ENCODE measurements at regions not wholly inside any gene's neighbourhood (a gene's known extent, or its start where the extent isn't known, plus 50 kb on each side); places are given as distances from the start of the nearest gene placed in this dataset.
"Not testable (repeated sequence)": the region's sequence is repeated elsewhere in the genome, so short reads cannot be mapped to it uniquely, and the experiment has no call there.

DNA sequence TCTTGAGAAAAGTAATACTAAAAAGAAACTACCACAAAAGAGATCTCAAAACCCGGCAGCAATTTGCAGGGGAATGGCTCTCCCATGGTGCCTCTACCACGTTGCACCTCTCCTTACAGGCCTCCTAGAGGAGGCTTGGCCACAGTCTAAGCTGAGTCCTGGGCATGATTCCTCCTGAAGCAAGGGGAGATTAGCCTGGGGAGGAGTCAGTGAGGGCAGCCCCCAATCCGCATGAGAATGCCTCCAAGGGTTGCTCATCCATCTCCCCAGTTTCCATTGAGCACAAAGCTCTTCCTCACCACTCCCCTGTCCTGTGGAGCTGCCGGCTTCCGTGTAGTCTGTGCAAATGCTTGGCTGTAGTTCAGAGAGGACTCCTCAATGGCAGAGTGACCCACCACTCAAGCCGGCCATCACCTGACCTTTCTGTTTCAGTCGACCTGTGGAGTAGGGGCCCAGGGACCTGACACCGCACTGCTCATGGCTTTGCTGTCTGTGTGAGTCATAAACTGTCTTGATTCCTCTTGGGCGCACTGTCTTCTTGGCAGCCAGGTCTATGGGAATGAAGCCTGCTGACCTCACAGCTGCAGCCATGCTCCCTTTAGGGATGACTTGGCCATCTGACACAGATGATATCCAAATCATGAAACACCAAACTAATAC lies 224.2 kb upstream of the SGCG start:
- DNase-seq, result not testable (repeated sequence)

DNA sequence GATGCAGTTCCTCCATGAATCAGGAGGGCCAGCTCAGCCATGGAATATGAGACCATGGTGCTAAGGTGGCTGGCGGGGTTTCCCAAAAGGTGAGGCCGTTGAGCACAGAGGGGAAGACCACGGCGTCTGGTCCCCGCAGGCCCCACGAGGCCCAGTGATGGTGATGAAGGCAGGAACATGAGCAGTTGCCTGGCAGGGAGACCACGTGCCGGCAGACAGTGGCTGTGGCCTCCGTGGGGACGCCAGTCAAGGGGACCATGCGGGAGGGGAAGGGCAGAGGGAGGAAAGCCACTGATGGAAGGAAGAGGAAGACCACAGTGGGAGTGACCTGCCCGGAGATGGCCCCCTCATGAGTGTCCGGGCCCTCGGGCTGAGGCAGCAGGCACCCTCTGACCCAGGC lies 220.9 kb upstream of the SGCG start:
- DNase-seq, result not testable (repeated sequence)

DNA sequence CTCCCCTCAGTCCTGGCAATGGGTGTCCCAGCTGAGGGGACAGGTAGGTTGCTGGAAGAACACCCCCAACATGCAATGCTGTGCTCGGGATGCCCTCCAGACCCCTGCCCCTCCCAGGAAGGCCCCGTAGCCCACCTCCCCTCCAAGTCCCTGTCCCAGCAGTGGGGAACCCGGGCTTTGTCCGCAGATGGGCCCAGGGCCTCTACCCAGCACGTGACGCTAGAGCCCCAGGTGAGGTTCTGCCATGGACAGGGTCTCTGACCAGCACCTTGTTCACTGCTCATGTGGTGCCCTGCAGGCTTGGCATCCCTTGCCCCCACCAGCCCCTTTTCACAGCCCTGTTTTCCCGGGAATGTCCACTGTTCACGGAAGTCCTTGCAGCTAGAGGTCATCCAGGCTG lies 220.0 kb upstream of the SGCG start:
- no peak for DNase-seq

DNA sequence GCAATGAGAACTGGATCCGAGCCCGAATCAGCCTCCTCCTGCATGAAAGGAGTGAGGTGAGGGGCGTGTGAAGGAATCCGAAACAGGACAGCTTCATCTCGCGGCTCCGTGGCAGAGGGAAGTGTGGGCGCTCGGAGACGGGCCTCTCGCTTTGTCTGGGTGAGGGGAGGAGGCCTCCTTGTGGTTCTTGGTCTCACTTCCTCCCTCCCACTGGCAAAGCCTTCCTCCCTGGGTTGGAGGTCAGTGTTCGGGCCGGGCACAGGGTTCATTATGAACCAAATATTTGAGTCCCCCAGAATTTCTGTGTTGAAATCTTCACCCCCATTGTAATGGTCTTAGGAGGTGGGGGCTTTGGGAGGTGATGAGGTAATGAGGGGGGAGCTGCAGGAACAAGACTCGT lies 219.4 kb upstream of the SGCG start:
- peak in 1 of 56 donors; percentile 9 for DNase-seq

DNA sequence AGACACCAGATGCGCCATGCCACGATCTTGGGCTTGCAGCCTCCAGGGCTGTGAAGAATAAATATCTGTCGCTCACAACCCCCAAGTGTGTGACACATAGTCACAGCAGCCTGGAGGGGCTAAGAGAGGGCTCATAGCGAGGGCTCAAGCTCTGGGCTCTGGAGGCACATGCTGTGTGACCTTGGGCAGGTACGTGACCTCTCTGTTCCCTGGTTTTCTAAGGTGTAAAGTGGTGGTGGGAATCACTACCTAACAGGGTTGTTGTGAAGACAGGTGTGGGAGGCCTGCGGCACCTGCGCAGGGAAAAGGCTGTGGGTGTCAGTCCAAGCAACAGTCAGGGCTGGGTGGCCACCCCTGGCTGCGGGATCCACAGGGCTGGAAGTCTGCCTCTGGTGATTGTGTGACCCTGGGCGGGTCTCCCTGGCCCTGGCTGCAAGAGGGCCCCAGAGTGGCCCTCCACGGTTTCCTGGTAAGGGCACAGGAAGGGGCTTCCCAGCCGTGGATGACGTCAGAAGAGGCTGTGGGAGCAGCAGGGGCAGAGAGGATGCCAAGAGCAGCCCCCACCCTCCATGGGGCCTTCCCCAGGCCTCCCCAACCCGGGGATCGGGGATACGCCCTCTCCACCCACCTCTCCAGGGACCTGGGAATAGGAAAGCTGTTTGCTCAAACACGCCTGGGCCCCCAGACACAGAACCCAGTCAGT lies 218.8 kb upstream of the SGCG start:
- DNase-seq, result no peak

DNA sequence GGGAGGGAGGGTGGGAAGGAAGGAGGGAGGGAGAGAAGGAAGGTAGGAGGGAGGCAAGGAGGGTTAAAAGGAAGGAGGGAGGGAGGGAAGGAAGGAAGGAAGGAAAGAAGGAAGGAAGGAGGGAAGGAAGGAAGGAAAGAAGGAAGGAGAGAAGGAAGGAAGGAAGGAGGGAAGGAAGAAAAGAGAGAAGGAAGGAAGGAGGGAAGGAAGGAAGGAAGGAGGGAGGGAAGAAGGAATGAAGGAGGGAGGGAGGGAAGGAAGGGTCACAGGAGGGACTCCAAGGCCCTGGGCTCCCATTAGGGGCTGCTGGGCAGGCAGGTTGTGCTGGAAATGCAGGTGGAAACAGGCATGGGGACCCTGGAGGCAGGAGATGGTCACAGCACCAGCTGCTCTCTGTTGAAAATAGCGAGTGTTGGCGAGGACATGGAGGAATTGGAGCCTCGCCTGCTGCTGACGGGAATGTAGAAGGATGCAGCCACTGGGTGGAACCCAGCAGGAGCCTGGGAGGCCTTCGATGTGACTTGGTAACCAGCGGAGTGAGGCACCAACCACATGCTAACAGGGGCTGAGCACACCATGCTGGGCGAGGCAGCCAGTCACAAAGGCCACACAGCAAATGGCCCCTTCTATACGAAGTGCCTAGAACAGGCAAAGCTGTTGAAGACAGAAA lies 217.3 kb upstream of the SGCG start:
- DNase-seq, result not testable (repeated sequence)

DNA sequence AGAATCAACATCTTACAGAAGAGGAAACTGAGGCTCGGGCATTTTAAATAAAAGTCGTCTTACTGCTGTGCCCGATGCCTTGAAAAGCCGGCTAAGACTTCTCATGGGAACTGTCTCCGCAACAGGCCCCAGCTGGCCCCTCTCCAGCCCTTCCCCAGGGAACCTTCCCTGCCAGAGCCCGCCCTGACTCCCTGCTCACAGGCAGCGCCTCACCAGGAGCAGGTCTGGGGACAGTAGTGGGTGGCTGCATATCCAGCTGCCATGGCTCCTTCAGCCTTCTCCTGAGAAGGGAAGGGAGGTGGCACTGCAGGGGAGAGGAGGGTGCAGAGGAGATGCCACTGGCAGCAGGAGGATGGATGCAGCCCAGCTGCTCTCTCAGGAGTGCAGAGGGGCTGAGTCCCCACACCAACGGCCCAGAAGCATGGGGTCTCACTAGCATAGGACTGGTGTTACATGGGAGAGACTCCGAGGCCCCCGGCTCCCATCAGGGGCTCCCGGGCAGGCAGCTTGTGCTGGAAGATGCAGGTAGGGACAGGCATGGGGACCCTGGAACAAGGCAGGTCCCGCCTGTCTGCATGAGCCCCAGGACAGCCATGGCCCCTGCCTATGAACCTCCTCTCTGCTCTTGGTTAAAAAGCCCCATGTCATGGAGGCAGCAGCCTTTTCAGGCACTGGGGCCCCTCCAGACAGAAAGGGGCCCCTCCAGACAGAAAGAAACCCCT lies 216.4 kb upstream of the SGCG start:
- no peak for DNase-seq

DNA sequence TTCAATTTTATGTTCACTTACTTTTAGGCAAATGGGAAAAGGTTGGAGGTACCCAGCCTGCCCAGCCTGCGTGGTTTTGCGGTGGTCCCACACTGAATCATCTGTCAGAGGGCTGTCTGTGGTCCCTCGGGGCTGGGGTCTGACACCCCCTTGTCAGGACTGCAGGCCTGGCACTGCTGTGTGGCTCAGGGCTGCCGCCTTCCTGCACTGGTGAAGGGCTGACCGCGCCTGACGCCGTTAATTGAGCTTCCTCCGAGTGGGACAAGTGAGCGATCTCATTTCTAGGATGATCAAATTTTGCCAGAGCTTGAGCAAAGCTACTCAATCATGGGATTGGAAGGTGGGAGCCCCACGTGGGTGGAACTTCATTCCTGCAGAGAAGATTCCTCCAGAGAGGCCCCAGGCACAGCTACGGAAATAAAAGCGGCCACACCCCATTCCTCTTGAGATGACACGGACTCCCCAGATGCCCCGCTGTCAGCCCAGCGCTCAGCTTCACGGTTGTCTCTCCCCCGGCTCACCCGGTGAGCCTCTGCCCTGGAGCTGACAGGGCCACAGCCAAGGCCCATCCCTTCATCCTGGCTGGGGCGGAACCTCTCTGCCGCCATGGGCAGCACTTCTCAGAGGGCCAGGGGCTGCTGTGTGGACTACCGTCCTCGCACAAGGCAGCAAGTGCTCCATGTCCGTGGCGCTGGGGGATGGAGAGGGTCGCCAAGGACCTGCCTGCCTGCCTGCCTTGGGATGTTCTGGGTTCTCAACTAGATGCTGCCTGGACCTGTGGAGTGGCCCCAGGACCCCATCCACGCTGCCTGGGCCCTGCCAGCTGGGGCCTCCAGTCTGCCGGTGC lies 215.5 kb upstream of the SGCG start:
- not testable (repeated sequence) for DNase-seq

DNA sequence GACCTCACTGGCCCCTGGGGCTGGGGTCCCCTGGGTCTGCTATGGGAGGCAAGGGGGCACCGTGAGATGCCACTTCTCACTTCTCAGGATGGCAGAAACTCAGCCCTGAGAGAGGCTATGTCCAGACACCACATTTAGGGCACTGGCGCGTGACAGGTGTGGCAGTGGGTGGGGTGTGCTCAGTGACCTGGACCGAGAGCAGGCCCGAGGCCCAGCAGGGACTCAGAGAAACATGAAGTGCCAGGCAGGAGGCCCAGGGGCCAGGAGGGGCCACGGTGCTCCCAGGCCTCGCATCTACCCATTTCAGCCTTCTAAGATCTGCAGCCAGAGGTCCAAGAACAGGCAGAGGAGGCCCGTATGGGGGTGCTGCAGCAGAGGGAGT lies 214.9 kb upstream of the SGCG start:
- DNase-seq, result not testable (repeated sequence)

DNA sequence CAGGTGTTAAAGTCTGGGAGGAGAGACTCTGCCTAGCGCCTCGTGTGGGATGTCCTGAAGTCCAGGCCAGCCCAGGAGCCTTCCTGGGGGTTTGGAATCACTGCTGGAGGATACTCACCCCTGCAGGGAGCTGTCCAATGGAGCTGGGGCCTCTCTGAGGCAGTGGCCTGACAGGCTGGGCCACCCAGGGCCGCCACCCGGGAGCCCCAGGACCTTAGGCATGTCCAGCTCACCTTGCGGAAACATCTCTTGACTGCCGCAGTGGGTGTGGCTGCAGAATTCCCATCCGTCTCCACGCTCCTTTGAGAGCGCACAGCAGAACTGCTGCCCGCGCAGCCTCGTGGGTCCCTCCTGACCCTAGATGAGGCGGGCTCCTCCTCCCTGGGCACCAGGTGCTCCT lies 214.0 kb upstream of the SGCG start:
- DNase-seq, result not testable (repeated sequence)

DNA sequence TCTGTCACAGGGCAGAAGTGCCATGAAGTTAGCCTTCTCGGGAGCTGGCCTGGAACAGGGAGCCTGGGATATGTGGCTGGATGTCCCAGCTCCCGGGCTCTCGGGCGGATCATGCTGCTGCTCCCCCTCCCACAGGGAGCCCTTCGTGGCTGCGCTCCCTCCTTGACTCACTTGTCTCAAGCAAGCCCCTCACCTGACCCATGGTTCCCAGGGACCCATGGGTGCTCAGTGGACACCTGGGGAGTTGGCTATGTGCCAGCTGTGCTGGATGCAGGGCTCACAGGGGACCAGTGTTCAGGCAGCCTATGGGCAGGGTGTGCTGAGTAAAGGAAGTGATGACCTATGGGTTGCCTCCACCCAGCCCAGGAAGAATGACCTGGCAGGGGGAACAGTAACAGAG lies 213.1 kb upstream of the SGCG start:
- no peak for DNase-seq

DNA sequence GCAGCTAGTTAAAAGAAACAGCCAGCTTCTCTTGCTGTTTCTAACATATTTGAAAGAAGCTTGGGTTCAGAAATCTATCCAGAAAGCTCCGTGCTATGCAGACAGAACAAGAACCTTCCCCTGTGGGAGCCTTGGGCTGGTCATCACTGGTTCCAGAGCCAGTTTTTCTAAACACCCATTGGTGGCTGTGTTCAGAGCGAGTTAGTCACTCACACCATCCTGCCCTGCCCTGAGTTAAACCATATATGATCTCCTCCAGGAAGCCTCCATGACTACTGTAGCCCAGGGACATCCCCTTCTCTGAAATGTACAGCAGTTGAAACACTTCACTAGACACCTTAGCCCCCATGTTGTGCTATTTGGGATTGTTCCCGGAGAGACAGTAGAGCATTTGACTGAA lies 200.8 kb upstream of the SGCG start:
- no peak for DNase-seq

DNA sequence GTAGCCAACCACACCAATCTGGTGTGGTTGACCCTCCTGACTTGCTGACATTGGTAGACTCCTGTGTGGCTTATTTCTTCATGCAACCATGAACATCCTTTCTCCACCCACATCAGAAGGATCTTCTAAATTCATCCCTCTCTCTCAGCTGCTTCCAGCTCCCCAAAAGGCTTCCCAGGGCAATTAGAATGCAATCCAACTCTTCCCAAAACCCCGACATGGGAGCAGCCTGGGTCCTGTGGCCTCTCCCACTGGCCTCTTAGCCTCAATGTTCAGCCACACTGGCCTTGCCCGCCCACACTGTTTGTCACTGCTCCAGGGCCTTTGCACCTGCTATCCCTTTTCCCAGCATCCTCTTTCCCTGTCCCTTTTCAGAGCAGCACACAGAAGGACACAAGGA lies 199.8 kb upstream of the SGCG start:
- DNase-seq, result no peak

DNA sequence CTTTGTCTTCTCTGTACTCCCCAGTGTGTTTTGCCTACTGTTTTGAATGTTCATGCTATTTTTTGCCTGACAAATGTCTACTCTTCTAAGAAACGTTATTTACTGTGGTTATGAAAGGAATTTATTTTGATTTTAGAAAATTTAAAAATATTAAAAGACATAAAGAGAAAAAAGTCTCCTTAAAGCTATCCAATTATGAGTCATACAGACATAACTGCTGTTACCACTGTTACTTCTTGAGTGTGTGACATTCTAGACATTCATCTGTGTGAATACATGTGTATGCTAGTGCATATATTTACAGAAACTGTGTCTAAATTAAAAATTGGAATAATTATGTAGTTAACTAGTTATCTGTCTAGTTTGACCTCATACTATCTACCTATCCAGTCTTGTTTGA lies 187.6 kb upstream of the SGCG start:
- DNase-seq, result no peak

DNA sequence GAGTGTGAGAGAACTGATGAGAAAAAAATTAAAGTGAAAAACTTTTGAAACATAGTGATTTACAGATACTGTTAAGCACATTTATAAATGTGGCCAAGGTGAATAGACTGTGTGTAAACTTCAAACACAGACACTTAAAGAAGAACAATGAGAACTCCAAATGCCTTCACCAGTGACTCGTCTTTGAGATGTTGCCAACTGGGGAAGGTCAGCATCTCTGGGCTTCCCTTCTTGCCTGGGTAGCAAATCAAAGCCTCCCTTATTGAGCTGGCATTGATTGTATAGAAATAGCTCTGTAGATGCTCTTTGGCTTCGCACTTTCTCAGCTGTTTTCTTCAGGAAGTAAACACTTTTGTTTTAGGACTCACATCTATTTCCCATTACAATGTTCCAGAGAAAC lies 177.3 kb upstream of the SGCG start:
- DNase-seq, result no peak

DNA sequence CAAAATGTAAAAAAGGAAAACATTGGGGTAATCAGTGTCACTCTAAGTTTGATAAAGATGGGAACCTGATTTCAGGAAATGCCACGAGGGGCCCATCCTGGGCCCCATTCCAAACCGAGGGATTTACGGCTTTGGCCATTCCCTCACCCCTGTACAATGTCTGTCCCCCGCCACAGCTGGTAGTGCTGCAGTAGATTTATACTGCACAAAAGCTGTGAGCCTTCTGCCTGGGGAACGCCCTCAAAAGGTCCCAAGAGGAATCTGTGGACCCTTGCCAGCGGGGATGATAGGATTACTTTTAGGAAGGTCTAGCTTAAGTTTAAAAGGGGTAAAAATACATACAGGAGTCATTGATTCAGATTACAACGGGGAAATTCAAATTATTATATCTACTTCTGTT lies 173.4 kb upstream of the SGCG start:
- DNase-seq, result no peak

DNA sequence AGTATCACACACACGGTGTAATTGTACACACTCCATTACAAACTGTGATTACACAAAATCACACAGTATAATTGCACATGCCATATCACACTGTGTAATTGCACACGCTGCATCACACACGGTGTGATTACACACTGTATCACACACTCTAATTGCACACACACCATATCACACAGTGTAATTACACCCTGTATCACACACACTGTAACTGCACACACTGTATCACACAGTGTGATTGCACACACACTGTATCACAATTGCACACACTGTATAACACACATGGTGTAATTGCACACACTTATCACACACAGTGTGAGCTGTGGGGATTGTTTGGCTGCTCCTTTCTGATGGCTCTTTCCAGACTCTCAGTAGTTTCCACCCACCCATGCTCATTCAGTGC lies 162.6 kb upstream of the SGCG start:
- no peak for DNase-seq

DNA sequence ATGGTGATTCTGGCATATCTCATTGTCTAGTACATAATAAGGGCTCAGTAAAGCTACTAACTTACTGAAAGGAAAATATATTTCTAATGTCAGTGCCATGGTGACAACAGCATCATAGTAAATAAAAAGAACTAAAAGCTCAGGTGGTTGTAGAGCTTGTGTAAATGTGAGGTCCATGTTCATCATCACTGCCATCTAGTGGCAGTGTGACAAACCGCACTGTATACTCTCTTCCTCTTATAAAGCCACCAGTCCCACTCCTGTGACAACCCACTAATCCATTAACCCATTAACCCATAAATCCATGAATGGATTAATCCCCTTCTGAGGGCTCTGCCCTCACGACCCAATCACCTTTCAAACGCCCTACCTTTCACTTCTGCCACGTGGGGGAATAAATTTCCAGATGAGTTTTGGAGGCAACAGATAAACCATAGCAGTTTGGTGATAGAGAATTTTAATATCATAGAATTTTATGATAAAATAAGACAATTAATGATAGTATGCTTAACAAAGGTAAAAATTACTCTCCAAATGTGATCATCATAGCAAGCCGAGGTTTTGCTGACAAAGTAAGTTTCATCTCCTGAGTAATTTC lies 160.4 kb upstream of the SGCG start:
- DNase-seq, result peak in 20 of 56 donors; percentile 0 to 53 (median 6)

DNA sequence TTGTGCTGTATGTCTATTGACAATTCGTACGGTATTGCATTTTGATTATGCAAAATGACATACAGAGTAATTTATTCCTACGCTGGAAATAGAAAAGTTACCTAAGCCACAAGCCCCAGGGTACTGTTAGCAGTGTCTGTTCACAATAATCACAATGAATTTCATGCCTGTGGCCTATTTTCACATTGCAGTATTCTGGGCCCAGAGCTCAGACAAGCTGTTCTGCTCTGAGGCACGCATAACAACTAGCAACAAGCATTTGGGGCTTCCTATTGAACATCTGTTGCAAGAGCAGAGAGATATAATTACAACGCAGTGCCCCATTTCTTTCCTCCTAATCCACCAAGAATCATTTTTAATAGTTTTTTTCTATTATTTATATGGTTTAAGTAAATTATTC lies 158.9 kb upstream of the SGCG start:
- no peak for DNase-seq

DNA sequence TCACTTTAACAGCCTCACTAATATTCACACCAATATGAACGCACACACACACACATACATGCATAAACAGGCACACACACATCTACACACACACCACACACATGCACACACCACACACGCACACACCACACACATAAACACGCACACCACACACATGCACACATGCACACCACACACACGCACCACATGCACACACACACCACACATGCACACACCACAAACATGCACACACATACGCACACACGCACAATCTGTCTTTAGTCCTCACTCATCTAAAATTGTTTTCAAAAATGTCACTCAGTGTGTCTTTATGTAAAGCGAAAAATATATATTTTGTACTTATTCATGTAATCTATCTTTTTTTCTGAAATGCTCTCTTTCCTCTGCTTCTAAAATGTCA lies 158.1 kb upstream of the SGCG start:
- DNase-seq, result no peak

Data from nucleus accumbens (tissue), 56 donors.